AG04449 (cell line): ENCODE measurements at regions not wholly inside any gene's neighbourhood (a gene's known extent, or its start where the extent isn't known, plus 50 kb on each side); places are given as distances from the start of the nearest gene placed in this dataset.

ENCODE experiments used
- CTCF ChIA-PET: fragments of 350-600 bp; formaldehyde crosslinking; extraction: SDS; loops from one replicate; lab custom pipeline; 2021; ENCODE audit warnings: antibody characterized with exemption; lab: Yijun Ruan, JAX
- POLR2A ChIA-PET: fragments of 400-600, 350-600 bp; formaldehyde crosslinking; extraction: SDS; loops from one replicate; lab custom pipeline; 2020; ENCODE audit warnings: antibody characterized with exemption, inconsistent platforms; lab: Yijun Ruan, JAX
- DNase-seq: peaks from one replicate; pipeline ENCODE4 v3.0.0-alpha.2; 2010; ENCODE audit warnings: low read depth, low spot score
- H3K4me3 ChIP-seq: 2 replicates; pipeline ENCODE4 v1.5.1; 2011; ENCODE audit warnings: low read depth, mild to moderate bottlenecking, control low read depth, low read length
- CTCF ChIP-seq: IDR thresholded peaks from one replicate; pipeline ENCODE4 v1.5.1; 2011; ENCODE audit warnings: mild to moderate bottlenecking, moderate library complexity, low read length, control low read depth, inconsistent platforms; ENCODE audit not compliant: insufficient read depth; ENCODE audit errors: missing control alignments

GRCh38 chr15:95814908-95815307, 515.6 kb upstream of the NR2F2 start:
- CTCF ChIA-PET: no interaction called here
- H3K4me3 ChIP-seq: no peak overlapping the region
- POLR2A ChIA-PET: no interaction called here
- no peak for TF ChIP-seq CTCF
- no peak for DNase-seq

- ChIA-PET POLR2A (no interaction called here), CTCF (no interaction called here)
- TF ChIP-seq CTCF: no peak
- no peak overlapping the region for H3K4me3 ChIP-seq
- DNase-seq: no peak
Measured at GRCh38 chr15:95816591-95816990, 513.9 kb upstream of the NR2F2 start.

GRCh38 chr15:95822961-95823360, 507.5 kb upstream of the NR2F2 start:
- ChIA-PET CTCF (no interaction called here), POLR2A (no interaction called here)
- no peak overlapping the region for H3K4me3 ChIP-seq
- no peak for TF ChIP-seq CTCF
- DNase-seq: no peak

DNA sequence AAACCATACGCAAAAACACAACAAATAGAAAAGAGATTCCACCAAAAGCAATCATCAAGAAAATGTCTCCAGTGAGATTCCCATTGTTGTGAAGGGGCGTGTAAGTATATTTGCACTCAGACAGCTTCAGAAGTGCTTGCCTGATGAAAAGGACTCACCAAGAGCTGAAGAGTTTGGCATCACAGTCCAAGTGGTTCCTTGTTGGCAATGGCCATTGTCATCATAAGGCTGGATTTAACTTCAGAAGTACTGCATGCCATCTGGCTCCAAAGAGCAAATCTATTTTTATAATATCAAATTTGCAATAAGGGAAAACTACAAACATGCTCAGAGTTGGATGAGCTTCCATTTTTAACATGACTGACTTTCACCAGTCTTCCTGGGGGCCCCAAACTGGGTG, 505.3 kb upstream of the NR2F2 start:
- no peak for DNase-seq
- ChIA-PET POLR2A (interaction anchor here (0.5 kb wide), 1 partner anchor 60 kb away, joined by 3 read pairs; no protein-coding TSS in a partner anchor), CTCF (no interaction called here)
- no peak for TF ChIP-seq CTCF
- no peak overlapping the region for H3K4me3 ChIP-seq

GRCh38 chr15:95825671-95826411, 504.7 kb upstream of the NR2F2 start:
- ChIA-PET POLR2A (no interaction called here), CTCF (no interaction called here)
- no peak for DNase-seq
- H3K4me3 ChIP-seq: no peak overlapping the region
- TF ChIP-seq CTCF: no peak

GRCh38 chr15:95826412-95827195, 503.9 kb upstream of the NR2F2 start:
- DNase-seq: no peak
- H3K4me3 ChIP-seq: no peak overlapping the region
- POLR2A ChIA-PET: no interaction called here
- CTCF ChIA-PET: no interaction called here
- TF ChIP-seq CTCF: no peak
